ENCODE measurements at regions not wholly inside any gene's neighbourhood (a gene's known extent, or its start where the extent isn't known, plus 50 kb on each side); places are given as distances from the start of the nearest gene placed in this dataset.
"Not testable (repeated sequence)": the region's sequence is repeated elsewhere in the genome, so short reads cannot be mapped to it uniquely, and the experiment has no call there.

- not testable (repeated sequence) for TF ChIP-seq EZH2phosphoT487 (IDR thresholded peaks at IDR 0.05; ENCODE audit: low read depth, severe bottlenecking, unreplicated experiment); CTCF (IDR thresholded peaks at IDR 0.05; ENCODE audit: poor library complexity)
Measured at GRCh38 chr22:15911704-15912103, 221.9 kb downstream of the POTEH start.

Data from hepatocyte (in vitro differentiated cells).